GM19240 (cell line): ENCODE measurements at regions not wholly inside any gene's neighbourhood (a gene's known extent, or its start where the extent isn't known, plus 50 kb on each side); places are given as distances from the start of the nearest gene placed in this dataset.
"Not testable (repeated sequence)": the region's sequence is repeated elsewhere in the genome, so short reads cannot be mapped to it uniquely, and the experiment has no call there.

Experiments used
- DNase-seq: peaks from one replicate; pipeline ENCODE4 v3.0.0; 2011; ENCODE audit warnings: low spot score; ENCODE audit not compliant: insufficient read length

DNA sequence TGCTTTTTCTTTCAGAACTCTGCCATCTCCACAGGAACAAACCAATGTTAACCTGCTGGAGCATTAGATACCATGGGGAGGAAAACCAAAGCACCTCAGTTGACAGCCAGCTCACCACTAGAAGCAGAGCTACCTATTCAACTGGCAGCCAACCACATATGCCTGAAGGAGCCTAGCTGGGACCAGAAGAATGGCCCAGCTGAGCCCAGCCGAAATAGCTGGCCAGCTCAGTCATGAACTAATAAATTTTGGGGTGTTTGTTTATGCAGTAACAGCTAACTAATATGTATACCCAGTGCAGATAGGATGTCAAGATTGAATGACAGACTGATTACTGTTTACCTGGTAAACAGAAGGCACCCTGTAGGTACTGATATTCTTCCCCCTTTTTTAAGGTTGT lies 1117.5 kb downstream of the TBL1XR1 start:
- no peak for DNase-seq

DNA sequence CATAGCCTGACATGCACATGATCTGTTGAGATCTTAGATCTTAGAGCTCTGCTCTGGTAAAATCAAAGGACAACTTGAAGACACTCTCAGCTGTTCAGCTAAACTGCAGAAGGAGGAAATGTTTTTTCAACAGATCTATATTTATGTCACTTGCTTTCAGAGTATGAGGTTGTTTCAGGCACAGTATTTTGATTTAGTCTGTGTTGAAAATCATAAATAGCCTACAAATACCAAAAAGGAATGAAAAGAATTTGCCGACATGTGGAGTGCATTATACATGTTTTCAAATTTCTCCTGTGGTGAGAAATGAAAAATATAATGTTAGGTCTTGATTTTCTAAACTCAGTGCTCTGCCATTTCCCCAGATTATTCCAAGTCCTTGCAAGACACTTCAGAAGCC lies 1118.4 kb downstream of the TBL1XR1 start:
- DNase-seq: no peak

- no peak for DNase-seq
These were observed 1121.8 kb downstream of the TBL1XR1 start for GRCh38 chr3:176075491-176075890.

- DNase-seq: no peak
These were observed 1122.2 kb downstream of the TBL1XR1 start for GRCh38 chr3:176075046-176075445.

DNA sequence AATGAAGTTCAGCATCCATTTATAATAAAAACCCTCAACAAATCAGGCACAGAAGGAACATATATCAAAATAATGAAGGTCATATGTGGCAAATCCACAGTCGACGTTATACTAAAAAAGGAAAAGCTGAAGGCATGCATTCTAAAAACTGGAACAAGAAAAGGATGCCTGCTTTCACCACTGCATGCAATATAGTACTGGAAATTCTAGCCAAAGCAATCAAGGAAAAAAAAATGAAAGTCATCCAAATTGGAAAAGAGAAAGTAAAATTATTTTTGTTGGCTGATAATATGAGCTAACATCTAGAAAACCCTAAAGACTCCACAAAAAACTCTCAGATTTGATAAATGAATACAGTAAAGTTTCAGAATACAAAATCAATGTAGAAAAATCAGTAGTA lies 1123.2 kb downstream of the TBL1XR1 start:
- DNase-seq: no peak

DNA sequence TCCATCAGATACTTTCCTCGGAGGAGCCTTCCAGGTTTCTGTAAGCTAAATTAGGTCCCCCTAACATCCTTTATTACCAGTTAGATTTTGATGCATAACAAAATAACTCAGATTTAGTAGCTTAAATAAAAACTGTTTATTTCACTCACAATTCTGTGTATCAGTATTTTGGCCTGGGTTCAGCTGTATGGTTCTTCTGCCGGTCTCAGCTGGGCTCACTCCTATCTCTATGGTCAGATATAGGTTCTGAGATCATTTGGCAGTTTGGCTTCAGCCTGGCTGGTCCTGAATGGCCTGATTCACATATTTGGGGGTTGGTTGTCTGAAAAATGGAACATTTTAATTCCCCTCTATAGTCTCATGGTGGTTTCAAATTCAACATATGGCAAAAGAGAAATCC lies 1125.3 kb downstream of the TBL1XR1 start:
- DNase-seq: no peak

DNA sequence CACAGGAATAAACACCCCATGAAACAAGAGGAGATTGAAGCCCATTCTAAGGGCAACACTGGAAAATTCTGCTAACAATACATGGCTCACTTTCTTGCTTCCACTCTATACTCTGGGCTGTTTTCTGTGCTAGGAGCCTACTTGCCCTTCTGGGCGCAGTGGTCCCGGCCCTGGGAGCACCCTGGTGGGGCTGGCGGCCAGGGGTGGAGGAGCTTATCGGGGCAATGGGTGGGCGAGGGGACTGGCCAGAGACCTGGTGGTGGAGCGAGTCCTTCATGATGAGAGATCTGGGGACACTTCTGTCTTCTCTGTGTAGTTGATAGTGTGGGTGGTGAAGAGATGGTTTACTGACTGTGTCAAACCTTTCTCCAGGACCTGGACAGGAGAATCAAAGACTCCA lies 1128.5 kb downstream of the TBL1XR1 start:
- DNase-seq: no peak

DNA sequence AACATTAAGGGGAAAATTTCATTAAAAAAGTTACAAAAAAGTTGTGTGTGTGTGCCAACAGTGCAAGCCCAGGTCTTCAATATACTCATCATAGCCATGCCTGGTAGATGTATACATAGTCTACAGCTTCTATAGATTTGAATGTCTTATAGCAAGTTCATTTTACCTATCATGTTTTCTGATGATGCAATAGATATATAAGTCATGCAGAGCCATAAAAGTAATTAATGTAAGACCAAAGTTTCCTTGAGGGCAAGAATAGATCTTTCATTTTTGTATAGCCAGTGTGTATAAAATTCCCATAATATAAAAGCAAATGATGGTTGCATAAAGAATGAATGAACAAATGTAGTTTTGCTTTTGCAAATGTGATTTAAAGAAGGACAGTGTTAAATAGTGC lies 1138.4 kb downstream of the TBL1XR1 start:
- no peak for DNase-seq

DNA sequence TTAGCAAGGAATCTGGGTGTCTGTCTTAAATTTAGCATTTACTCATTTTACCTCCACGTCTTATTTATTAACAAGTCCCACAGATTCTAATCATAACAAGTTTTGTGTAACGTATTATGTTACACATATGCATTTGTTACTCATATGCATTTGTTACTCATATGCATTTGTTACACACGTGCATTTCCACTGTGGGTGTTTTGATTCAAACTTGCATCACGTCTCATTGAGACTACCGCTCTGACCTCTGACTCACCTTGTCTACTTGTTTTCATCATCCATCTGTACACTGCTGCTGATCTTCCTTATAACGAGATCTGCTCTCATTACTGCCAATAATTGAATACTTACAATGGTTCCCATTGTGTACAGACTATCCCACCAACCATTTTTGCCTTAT lies 1141.4 kb downstream of the TBL1XR1 start:
- no peak for DNase-seq

DNA sequence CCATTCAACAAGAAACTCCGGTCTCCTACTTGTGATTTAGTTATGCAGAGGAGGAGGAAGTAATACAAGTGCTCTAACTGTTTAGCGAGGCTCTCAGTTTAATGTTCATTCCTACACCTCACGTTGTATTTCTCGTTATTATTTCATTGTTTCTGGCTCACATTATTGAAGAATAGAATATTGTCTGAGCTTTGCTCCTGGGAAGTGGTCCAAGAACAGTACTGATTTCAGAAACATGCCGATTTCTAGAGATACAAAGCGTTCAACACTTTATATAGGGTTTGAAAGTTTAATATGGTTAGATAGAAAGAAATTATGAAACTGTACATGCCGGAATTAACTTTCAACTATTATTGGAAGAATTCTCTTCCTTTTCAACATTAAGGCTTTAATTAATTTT lies 1145.5 kb downstream of the TBL1XR1 start:
- no peak for DNase-seq

DNA sequence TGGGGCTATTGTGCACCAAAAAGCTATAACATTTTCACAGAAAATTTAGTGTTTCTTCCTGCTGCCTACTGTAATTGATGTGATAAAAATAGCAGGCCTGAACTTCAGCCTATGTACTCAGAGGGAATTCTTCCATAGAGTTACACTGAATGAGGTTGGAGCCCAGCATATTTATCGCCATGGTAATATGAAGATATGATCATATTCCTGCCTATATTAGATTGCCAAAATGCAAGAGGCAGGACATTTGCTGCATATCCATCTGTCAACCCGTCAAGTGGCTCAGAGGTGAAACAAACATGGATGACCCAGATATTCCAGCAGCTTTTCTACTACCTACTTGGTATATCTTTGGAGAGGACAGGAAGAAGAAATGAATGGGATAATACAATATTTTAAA lies 1150.6 kb downstream of the TBL1XR1 start:
- no peak for DNase-seq

DNA sequence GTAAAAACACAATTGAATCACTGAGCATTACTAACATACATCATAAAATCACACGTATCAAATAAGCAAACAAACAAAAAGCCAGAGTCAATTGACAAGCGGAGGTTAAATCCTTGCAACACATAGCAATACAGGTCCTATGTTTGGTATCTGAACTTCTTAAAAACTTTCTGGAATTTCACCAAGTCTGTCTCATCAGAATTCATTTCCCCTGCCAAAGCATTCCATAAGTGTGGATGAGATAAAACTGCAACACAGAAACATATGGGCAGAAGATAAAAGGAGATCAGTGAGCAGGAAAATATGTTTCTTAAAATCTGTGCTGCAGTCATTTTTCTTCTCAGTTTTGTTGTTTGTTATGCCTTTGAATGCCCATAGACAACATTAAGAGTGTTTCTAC lies 1155.5 kb downstream of the TBL1XR1 start:
- no peak for DNase-seq

- no peak for DNase-seq
These were observed 1156.1 kb downstream of the TBL1XR1 start for GRCh38 chr3:176041185-176041584.

DNA sequence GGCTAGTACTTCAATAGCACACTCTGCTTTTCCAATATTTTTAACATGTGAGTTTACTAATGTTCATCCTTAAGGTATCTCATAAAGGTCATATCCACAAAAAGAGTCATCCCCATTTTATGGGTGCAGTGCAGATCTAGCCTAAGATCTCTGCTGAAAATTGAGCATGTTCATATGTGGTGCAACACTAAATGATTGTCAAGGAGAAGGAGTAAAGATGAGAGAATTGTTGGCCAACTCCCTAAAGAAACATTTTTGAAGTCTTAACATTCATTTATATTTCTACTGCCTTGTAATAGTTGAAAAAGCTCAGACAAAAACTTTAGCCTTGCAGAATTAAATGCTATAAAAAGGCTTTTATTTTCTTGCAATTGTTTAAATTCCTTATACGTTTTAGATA lies 1159.6 kb downstream of the TBL1XR1 start:
- DNase-seq: no peak

DNA sequence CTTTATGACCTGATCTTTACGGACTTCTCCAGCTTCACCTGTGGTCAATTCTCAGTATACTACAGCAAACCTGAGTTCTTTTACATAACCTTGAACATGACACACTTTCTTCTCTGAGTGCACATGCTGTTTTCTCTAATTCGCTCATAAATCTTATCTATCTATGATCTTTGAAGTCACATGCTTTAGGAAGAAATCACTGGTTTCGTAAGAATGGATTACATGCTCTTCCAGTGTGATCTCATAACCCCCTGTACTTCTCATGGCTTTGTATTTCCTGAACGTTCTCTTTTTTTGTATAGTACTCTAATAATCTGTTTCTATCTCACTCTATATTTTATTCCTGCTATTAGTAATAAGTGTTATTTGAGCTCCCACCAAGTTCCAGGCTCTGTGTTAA lies 1165.2 kb downstream of the TBL1XR1 start:
- DNase-seq: no peak

- not testable (repeated sequence) for DNase-seq
These were observed 1157.1 kb downstream of the NAALADL2 start for GRCh38 chr3:176016203-176016602.

- DNase-seq: not testable (repeated sequence)
These were observed 1156.1 kb downstream of the NAALADL2 start for GRCh38 chr3:176015228-176015627.

GRCh38 chr3:176009256-176009655 lies 1150.1 kb downstream of the NAALADL2 start:
- no peak for DNase-seq

DNA sequence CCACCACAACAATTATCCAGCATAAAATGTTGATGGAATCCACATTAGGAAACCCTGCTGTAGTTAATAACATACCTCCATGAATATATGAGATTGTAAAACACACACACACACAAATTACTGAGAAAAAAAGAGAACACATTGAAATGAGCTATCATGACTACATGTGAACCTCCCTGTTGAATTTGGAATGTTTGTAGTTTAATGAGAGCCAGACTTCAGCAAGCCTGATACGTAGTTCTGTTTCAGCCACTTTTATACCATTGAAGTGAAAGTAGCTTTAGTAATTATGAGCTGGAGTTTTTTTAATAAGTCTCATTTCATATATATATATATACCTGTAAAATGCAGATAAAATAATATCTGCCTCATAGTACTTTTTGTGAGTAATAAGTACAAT lies 1146.4 kb downstream of the NAALADL2 start:
- no peak for DNase-seq

- no peak for DNase-seq
These were observed 1130.0 kb downstream of the NAALADL2 start for GRCh38 chr3:175989161-175989560.

- DNase-seq: no peak
These were observed 1129.3 kb downstream of the NAALADL2 start for GRCh38 chr3:175988401-175988800.

- DNase-seq: no peak
These were observed 1126.6 kb downstream of the NAALADL2 start for GRCh38 chr3:175985781-175986180.

DNA sequence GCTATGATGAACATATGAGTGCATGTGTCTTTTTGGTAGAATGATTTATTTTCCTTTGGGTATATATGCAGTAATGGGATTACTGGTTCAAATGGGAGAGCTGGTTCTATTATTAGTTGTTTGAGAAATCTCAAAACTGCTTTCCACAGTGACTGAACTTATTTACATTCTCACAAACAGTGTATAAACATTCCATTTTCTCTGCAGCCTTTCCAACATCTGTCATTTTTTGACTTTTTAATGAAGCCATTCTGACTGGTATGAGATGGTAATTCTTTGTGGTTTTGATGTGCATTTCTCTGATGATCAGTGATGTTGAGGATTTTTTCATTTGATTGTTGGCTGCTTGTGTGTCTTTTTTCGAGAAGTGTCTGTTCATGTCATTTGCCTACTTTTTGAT lies 1124.2 kb downstream of the NAALADL2 start:
- no peak for DNase-seq

DNA sequence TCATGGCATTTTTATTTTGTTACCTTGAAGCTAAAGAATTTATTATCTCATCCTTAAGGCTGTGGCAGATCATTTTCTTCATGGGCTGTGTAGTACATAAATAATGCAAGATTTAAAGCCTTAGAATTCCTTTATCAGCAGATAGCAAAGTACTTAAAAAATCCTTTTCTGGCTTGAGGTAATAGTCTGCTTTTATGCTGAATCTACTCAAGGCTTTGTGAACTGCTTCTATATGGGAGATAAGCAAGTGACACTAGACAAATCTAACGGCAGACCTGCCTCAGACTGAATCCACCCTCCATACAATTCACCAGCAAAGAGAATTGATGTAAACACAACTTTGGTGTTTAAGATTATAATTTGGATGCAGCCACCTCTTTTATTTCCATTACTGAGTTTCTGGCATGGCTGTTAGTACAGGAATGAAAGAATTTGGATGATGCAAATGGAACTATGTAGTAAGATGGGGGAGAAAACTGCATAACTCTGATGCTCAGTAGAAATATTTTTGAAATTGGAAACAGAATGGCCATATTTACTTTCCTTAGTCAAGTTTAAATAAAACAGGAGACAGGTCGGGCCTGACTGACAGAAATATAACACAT lies 1121.5 kb downstream of the NAALADL2 start:
- DNase-seq: no peak
